ENCODE measurements at regions not wholly inside any gene's neighbourhood (a gene's known extent, or its start where the extent isn't known, plus 50 kb on each side); places are given as distances from the start of the nearest gene placed in this dataset.

DNA sequence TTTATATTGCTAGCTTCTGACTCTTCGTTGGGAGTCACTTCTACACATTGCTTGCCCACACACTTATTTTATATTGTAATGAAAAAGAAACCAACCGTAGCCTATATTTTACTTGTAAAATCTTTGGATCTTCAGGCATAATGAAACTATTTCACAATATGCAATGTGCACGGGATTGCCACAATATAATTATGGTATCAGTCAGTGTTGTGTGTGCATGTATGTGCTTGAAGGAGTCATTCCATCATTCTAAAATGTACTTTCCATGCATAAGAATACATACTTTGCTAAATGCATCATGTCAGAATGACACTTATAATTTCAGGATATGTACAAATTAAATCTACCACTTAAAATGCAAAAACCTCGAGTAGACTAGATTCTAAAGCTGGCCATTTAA, 64.0 kb upstream of the TLE4 start:
- Histone ChIP-seq H2AFZ (ENCODE audit: low read depth, low read length, severe bottlenecking) (no peak overlapping the region), H3K79me2 (ENCODE audit: insufficient read depth, low read length) (no peaks in the 10 kb centered on the region), H3K9ac (ENCODE audit: low read length) (no peak overlapping the region), H3K9me3 (ENCODE audit: insufficient read depth, low read length) (no peaks in the 10 kb centered on the region), H3K36me3 (ENCODE audit: low read length) (no peaks in the 10 kb centered on the region), H3K27me3 (ENCODE audit: low read length) (no peaks in the 10 kb centered on the region), H4K20me1 (ENCODE audit: low read depth, low read length) (no peaks in the 10 kb centered on the region), H3K4me2 (ENCODE audit: low read depth, low read length, poor library complexity, severe bottlenecking) (no peak overlapping the region), H3K9me2 (replicated peaks; ENCODE audit: insufficient read depth, low read length) (no peaks in the 10 kb centered on the region), H3K27ac (ENCODE audit: low read depth, low read length) (no peak overlapping the region), H3K4me3 (ENCODE audit: insufficient read depth, low read length, poor library complexity, severe bottlenecking) (no peak overlapping the region), H3F3A (ENCODE audit: insufficient read depth) (no peaks in the 10 kb centered on the region)
- TF ChIP-seq, protein P1, sequence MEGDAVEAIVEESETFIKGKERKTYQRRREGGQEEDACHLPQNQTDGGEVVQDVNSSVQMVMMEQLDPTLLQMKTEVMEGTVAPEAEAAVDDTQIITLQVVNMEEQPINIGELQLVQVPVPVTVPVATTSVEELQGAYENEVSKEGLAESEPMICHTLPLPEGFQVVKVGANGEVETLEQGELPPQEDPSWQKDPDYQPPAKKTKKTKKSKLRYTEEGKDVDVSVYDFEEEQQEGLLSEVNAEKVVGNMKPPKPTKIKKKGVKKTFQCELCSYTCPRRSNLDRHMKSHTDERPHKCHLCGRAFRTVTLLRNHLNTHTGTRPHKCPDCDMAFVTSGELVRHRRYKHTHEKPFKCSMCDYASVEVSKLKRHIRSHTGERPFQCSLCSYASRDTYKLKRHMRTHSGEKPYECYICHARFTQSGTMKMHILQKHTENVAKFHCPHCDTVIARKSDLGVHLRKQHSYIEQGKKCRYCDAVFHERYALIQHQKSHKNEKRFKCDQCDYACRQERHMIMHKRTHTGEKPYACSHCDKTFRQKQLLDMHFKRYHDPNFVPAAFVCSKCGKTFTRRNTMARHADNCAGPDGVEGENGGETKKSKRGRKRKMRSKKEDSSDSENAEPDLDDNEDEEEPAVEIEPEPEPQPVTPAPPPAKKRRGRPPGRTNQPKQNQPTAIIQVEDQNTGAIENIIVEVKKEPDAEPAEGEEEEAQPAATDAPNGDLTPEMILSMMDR (IDR thresholded peaks at IDR 0.05; ENCODE audit: insufficient read depth, low read length, poor library complexity, severe bottlenecking), result no peak
- TF ChIP-seq EZH2phosphoT487 (conservative IDR thresholded peaks at IDR 0.05; ENCODE audit: low read length), result no peak

DNA sequence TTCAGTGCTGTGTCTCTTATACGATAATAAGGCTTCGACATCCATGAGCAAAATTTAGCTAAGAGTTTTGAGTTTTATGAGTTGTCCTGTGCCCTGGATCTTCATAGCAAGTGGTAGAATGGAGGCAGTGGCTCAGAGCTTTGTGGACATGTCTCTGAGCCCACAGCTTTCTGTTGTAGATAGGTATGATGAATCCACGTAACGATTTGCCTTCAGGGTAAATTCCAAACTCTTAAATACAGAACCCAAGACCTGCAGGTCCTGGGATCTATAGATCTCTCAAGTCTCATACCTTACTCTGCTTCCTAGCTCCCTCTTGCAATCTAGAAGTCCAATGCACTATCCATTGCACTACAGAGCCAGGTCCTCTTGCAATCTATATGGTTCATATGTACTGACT, 59.5 kb upstream of the TLE4 start:
- H2AFZ ChIP-seq (ENCODE audit: low read depth, low read length, severe bottlenecking), result no peak overlapping the region
- no peaks in the 10 kb centered on the region for H4K20me1 ChIP-seq (ENCODE audit: low read depth, low read length)
- no peaks in the 10 kb centered on the region for H3K36me3 ChIP-seq (ENCODE audit: low read length)
- H3K9me2 ChIP-seq (replicated peaks; ENCODE audit: insufficient read depth, low read length), result no peaks in the 10 kb centered on the region
- TF ChIP-seq, protein P1 (IDR thresholded peaks at IDR 0.05; ENCODE audit: insufficient read depth, low read length, poor library complexity, severe bottlenecking), result no peak
- no peak for TF ChIP-seq EZH2phosphoT487 (conservative IDR thresholded peaks at IDR 0.05; ENCODE audit: low read length)
- H3K4me3 ChIP-seq (ENCODE audit: insufficient read depth, low read length, poor library complexity, severe bottlenecking), result no peak overlapping the region
- no peaks in the 10 kb centered on the region for H3K79me2 ChIP-seq (ENCODE audit: insufficient read depth, low read length)
- H3K27ac ChIP-seq (ENCODE audit: low read depth, low read length), result no peak overlapping the region
- H3K4me2 ChIP-seq (ENCODE audit: low read depth, low read length, poor library complexity, severe bottlenecking), result no peak overlapping the region
- H3K27me3 ChIP-seq (ENCODE audit: low read length), result no peaks in the 10 kb centered on the region
- no peaks in the 10 kb centered on the region for H3F3A ChIP-seq (ENCODE audit: insufficient read depth)
- no peak overlapping the region for H3K9ac ChIP-seq (ENCODE audit: low read length)
- no peaks in the 10 kb centered on the region for H3K9me3 ChIP-seq (ENCODE audit: insufficient read depth, low read length)
